HG02970 (cell line): ENCODE measurements at regions not wholly inside any gene's neighbourhood (a gene's known extent, or its start where the extent isn't known, plus 50 kb on each side); places are given as distances from the start of the nearest gene placed in this dataset.
"Not testable (repeated sequence)": the region's sequence is repeated elsewhere in the genome, so short reads cannot be mapped to it uniquely, and the experiment has no call there.

ENCODE experiments used
- ATAC-seq: cut with Tn5 transposase; IDR thresholded peaks from one replicate; pipeline ENCODE4 v1.9.1; 2021; ENCODE audit warnings: mild to moderate bottlenecking, moderate library complexity, moderate number of reproducible peaks; ENCODE audit not compliant: unreplicated experiment, low FRiP score

GRCh38 chr7:124643311-124643811 lies 122.2 kb downstream of the GPR37 start:
- no peak for ATAC-seq

DNA sequence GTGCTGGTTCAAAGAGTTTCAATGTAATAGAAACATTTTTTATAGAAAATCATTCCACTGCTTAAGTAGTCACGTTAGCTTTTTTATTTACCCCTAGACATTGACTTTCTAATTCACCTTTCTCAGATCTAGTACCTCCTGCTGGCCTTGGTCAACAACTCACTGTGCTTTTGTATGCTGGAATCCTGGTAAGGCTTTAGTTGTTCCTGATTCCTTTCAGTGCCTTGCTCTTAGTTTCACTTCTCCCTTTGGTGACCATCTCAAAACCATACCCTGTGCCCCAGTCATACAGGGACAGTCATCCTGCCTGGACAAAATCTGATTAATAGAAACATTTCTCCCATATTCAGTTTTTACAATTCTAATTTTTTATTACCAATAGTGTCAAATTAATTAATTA lies 130.2 kb downstream of the GPR37 start:
- no peak for ATAC-seq

DNA sequence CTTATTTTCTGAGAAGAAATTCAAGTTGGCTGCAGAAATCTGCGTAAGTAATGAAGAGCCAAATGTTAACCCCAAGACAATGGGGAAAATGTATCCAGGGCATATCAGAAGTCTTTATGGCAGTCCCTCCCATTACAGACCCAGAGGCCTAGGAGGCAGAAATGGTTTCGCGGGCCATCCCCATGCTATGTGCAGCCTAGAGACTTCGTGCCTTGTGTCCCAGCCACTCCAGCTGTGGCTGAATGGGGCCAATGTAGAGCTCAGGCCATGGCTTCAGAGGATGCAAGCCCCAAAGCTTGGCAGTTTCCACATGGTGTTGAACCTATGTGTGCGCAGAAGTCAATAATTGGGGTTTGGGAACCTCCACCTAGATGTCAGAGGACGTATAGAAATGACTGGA lies 131.9 kb downstream of the GPR37 start:
- ATAC-seq: no peak

- no peak for ATAC-seq
Observed at GRCh38 chr7:124630395-124630794, 135.2 kb downstream of the GPR37 start.

GRCh38 chr7:124618871-124619270 lies 146.7 kb downstream of the GPR37 start:
- ATAC-seq: no peak

- not testable (repeated sequence) for ATAC-seq
Observed at GRCh38 chr7:124618051-124618450, 147.5 kb downstream of the GPR37 start.

DNA sequence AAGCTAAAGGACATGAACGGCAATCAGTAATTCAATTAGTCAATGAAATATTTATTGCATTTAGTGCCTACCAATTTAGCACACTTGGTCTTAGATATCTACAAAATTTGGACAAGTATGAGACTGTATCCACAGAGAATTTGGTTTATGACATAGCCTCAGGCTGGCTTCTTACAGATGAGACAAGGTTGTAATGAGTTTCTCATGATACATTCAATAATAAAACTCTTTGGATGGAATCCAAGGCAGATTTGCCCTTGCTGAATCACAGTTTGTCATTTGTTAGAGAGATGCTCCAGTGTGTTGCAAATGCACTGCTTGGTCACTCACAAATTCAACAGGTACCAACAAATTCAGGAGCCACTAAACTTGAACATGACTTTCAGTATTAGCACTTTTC lies 162.5 kb downstream of the GPR37 start:
- no peak for ATAC-seq

DNA sequence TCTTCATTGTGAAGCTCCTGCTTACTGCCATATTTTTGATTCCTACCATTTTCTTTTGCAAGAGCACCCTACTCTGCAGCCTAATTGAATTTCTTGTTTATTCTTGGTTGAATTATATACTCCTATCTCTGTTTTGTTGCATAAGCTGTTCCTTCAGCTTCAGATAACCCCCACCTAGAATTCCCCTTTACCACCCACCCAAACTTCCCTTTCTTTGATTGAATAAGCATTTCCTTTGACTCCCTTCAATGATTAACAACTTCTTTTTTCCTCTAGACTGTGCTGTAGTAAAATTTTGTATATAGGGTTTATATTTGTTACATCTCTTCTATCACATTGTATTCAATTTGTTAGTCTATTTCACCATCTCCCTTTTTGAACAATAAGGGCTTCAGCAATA lies 168.1 kb downstream of the GPR37 start:
- no peak for ATAC-seq

- no peak for ATAC-seq
Observed at GRCh38 chr7:124596881-124597280, 168.7 kb downstream of the GPR37 start.

GRCh38 chr7:124590814-124591213 lies 174.8 kb downstream of the GPR37 start:
- ATAC-seq: no peak

GRCh38 chr7:124577256-124577655 lies 188.3 kb downstream of the GPR37 start:
- ATAC-seq: no peak

GRCh38 chr7:124575176-124575575 lies 190.4 kb downstream of the GPR37 start:
- ATAC-seq: no peak

DNA sequence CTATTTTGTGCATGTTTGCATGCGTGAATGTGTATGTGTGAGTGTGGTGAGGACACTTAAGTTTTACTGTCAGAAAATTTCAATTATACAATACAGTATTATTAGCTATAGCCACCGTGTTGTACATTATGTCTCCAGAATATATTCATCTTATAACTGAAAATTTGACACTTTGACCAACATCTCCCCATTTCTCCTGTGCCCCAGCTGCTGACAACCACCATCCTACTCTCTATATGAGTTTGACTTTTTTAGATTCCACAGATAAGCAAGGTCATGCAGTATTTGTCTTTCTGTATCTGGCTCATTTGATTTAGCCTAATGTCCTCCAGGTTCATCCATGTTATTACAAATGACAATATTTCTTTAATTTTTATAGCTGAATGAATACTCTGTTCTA lies 195.0 kb downstream of the GPR37 start:
- no peak for ATAC-seq

DNA sequence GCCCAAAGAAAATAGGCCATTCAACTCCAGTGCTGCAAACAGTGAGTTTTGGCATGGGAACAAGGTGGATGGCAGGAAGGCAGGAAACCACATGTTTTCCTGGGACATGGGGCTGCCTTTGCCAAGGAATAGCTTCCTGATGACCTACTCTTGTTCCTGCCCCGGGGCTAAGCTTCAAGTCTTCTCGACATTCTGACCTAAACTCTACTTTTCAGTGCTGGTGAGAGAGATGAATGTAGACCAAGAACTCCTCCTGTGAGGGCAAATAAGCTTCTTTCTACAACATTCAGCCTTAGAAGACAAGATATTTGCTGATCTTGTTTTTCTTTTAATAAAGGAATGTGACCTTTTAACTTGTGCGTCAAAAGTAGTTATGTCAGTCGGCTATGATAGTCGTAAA lies 199.0 kb downstream of the GPR37 start:
- ATAC-seq: no peak

GRCh38 chr7:124557587-124557986 lies 208.0 kb downstream of the GPR37 start:
- no peak for ATAC-seq

GRCh38 chr7:124557101-124557500 lies 208.5 kb downstream of the GPR37 start:
- no peak for ATAC-seq

DNA sequence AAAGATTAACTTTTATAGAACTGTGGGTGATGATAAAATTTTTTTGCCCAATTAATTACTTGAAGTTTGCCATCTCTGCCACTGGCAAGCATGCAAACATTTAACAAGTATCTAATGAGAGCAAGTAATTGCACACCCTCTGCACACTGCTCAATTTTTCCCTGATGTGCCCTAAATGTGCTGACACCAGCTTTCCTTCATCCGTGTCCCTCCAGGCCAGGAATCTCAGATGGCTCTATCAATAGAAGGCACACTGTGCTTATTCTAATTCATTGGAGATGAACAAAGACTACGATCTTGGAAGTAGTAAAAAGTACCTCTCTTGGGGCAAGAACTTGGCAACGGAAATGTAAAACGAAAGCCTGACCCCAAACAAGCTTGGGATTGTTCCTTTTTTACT lies 212.1 kb downstream of the GPR37 start:
- no peak for ATAC-seq

GRCh38 chr7:124552217-124552616 lies 213.4 kb downstream of the GPR37 start:
- no peak for ATAC-seq

- no peak for ATAC-seq
Observed at GRCh38 chr7:124550036-124550435, 215.6 kb downstream of the GPR37 start.

DNA sequence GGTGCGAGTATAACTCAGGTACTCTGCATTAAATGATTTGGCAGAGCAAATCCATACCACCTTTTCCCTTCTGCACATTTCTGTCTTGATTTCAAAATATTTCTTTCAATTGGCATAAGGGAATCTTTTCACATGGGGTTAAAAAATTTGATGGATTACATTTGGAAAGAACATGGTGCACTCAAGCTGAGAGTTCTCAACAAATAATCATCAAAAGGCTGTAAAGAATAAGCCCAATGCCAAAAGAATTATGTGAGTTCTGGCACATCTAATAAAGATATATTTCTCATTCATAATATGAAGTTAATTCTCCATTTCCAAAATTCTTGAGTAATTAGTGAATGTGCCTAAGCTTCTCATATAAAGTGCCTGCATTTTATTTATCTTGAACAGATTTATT lies 223.1 kb downstream of the GPR37 start:
- ATAC-seq: no peak

DNA sequence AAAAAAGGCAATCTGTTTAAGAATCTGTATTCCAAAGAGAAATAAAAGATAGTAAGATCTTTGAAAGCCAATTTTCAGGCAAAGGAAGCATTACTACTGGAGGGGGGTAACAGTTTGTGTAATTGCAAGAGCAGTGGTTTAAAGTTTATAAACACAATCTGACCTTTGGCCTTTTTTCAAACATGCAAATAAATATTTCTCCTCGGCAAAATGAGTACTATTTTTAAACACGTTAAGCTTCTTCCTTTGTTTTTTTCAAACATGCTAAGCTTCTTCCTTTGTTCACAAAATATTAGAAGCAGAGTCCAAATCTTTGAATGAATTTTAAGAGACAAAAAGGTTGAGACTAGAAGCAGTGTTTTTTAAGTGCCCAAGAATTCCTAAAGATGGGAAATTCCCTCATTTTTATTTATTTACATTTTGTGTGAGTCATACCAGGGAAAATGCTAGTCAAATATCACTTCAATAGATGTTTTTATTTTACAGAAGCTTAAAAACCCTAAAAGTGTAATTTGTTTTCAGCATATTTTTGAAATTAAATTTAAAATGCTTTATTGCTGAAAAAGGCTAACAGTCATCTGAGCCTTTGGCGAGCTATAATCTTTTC lies 229.3 kb downstream of the GPR37 start:
- ATAC-seq: no peak

- ATAC-seq: no peak
Observed at GRCh38 chr7:124532166-124532565, 233.4 kb downstream of the GPR37 start.

- ATAC-seq: no peak
Observed at GRCh38 chr7:124516911-124517310, 248.7 kb downstream of the GPR37 start.
